GM12874 (cell line): ENCODE measurements at regions not wholly inside any gene's neighbourhood (a gene's known extent, or its start where the extent isn't known, plus 50 kb on each side); places are given as distances from the start of the nearest gene placed in this dataset.

ENCODE experiments used
- TF ChIP-seq, protein P1 (sequence below): IDR thresholded peaks from 2 replicates; pipeline ENCODE4 v1.5.1; 2011; ENCODE audit warnings: low read depth, mild to moderate bottlenecking, control low read depth, low read length, moderate library complexity; ENCODE audit not compliant: insufficient read depth

DNA sequence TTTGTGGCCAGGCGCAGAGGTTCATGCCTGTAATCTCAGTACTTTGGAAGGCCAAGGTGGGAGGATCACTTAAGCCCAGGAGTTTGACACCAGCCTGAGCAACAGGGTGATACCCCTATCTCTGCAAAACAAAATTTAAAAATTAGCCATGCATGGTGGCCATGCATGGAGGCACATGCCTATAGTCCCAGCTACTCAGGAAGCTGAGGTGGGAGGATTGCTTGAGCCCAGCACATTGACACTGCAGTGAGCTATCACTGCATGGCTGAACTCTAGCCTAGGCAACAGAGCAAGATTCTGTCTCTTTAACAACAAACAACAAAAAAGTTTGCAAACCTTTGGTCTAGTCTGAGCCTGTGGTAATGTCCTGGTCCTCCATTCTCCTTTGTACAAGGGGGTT is 69.2 kb upstream of the CNEP1R1 start:
- TF ChIP-seq, protein P1, sequence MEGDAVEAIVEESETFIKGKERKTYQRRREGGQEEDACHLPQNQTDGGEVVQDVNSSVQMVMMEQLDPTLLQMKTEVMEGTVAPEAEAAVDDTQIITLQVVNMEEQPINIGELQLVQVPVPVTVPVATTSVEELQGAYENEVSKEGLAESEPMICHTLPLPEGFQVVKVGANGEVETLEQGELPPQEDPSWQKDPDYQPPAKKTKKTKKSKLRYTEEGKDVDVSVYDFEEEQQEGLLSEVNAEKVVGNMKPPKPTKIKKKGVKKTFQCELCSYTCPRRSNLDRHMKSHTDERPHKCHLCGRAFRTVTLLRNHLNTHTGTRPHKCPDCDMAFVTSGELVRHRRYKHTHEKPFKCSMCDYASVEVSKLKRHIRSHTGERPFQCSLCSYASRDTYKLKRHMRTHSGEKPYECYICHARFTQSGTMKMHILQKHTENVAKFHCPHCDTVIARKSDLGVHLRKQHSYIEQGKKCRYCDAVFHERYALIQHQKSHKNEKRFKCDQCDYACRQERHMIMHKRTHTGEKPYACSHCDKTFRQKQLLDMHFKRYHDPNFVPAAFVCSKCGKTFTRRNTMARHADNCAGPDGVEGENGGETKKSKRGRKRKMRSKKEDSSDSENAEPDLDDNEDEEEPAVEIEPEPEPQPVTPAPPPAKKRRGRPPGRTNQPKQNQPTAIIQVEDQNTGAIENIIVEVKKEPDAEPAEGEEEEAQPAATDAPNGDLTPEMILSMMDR: no peak

DNA sequence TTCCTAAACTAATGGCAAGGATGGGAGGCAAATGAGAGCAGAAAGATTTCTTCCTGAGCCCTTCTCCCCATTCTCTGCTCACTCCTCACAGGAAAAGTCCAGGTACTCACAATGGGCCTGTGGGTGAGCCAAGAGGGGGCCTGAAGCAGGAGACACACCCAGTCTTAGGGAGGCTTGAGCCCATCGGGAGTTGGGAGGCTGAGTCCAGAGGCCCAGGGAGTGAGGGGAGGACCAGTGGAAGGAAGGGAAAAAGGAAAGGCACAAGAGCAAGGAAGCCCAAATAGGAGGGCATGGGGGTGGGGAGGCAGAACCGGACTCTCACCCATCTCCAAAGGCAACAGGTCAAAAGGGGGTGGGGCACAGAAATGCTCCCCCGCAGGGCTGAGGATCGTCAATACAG is 68.1 kb upstream of the CNEP1R1 start:
- TF ChIP-seq, protein P1: no peak

DNA sequence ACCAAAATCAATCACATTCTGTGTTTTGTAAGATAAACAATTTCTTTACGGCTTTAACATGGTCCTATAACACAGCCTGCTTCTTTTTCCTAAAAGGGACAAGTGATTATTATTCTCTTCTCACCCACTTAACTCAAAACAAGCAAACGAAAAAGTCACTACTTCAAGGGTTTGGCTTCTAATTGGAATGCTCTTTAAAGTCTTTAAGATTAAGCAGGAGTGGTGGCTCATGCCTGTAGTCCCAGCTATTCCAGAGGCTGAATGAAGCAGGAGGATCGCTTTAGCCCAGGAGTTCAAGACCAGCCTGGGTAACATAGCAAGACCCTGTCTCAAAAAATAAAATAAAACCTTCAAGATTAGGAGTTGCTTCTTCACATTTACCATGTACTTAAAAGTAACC is 66.6 kb upstream of the CNEP1R1 start:
- TF ChIP-seq, protein P1: no peak

DNA sequence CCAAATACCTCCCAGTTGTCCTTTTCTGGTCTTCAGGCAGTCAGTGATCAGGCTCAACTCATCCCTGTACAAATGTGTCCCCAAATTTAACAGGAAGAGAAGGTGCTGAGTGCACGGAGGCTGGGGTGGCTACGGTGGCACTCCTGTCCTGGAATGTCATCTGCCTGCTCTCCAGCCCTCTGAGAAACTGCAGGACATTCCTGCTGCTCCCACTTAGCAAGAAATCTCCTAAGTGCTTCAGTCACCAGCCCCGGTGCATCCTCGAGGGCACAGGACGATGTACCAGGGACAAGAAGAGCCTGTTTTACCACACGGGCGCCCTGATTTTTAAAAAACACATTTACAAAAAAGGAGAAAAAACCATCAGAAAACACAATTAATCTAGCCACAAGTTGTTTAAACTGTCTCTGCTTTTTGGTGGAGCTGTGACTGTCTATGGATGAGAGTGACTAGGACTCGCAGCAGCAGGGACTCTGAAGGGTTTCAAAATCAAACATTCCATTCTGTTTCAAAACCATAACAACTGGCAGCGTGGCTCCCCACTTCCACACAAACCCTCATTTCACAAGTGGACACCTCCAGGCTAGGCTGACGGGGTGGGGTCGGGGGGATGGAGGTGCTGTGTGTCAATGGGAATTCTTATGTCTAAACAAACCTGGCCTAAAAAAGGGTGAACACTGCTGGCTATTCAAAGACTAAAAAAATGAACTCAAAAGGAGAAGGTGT is 65.3 kb upstream of the CNEP1R1 start:
- TF ChIP-seq, protein P1: no peak

DNA sequence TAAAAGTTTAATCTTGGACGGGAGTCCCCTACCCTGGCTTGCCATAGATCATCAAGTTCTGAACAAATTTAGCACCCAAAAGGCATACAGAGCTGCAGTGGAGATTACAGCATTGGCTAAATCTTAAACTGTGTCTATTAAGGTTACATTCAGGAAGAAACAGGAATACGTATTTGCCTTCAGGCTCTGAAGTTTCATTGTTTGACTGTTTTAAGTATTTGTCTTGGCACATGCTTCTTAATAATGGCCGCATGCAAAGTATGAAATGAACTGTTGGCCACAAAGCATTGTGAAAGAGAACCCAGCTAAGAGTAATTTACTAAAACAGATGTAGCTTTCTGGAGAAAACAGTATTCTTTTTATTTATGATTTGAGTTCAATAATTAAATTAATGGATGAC is 63.9 kb upstream of the CNEP1R1 start:
- TF ChIP-seq, protein P1: no peak

DNA sequence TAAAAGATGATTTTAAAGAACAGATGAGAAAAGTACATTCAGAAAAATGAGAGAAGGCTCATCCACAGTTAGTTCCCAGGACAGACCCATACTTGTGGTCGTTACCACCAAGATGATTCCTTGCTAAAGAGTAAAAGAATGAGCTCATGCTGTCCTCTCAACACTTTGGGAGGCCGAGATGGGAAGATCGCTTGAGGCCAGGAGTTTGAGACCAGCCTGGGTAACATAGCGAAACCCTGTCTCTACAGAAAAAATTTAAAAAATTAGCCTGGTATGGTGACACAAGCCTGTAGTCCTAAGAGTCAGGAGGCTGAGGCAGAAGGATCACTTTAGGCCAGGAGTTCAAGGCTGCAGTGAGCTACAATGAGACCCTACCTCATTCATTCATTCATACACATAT is 60.7 kb upstream of the CNEP1R1 start:
- TF ChIP-seq, protein P1: no peak

DNA sequence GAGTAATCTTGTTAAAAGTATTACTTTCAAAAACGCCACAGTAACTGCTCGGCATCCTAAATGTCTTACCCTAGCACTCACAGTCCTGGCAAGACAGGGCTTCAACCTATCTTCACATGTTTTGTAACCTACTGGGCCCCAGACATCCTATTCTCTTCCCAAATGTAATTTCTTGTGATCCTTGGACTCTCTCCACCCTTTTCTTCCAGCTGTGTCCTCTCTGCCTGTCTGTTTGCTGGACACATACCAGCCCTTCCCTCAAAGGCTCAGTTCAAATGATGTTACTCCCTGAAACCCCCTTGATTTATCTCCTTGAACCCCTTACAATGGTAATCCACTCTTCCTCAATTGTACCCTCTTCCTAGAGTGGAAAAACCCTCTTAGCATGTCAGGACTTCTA is 60.1 kb upstream of the CNEP1R1 start:
- TF ChIP-seq, protein P1: no peak
